HepG2 (cell line): ENCODE measurements at regions not wholly inside any gene's neighbourhood (a gene's known extent, or its start where the extent isn't known, plus 50 kb on each side); places are given as distances from the start of the nearest gene placed in this dataset.
A peak's percentile ranks its signal among the peaks of the same experiment; 100 is the strongest.

Experiments used
- ARNT2 ChIP-seq: sonication (generic); formaldehyde crosslinking; IDR thresholded peaks from 2 replicates; pipeline ENCODE4 v1.8.0; 2022; ENCODE audit warnings: mild to moderate bottlenecking, low read depth, missing genetic modification reagents, moderate library complexity
- GTF3A ChIP-seq: sonication (generic); formaldehyde crosslinking; conservative IDR thresholded peaks from 2 replicates; pipeline ENCODE4 v1.4.0; 2020; ENCODE audit warnings: mild to moderate bottlenecking, missing genetic modification reagents
- HNF4A ChIP-seq: sonication (generic); formaldehyde crosslinking; IDR thresholded peaks from 2 replicates; pipeline ENCODE4 v1.4.0; 2020; ENCODE audit warnings: missing genetic modification reagents
- NKX3-1 ChIP-seq: sonication (generic); formaldehyde crosslinking; IDR thresholded peaks from 2 replicates; pipeline ENCODE4 v1.5.0; 2020; ENCODE audit warnings: missing genetic modification reagents
- RFXANK ChIP-seq: IDR thresholded peaks from 2 replicates; pipeline ENCODE4 v1.6.1; 2016
- SIN3B ChIP-seq: fragments of 150-350 bp; IDR thresholded peaks from 2 replicates; pipeline ENCODE4 v1.6.1; 2014; ENCODE audit warnings: low read length
- THAP9 ChIP-seq: sonication (generic); formaldehyde crosslinking; IDR thresholded peaks from 2 replicates; pipeline ENCODE4; 2020; ENCODE audit warnings: missing genetic modification reagents, mild to moderate bottlenecking, borderline replicate concordance
- ZFP36 ChIP-seq: fragments of 150-350 bp; IDR thresholded peaks from 2 replicates; pipeline ENCODE4 v1.6.1; 2018; ENCODE audit warnings: borderline replicate concordance, low read length, low read depth; ENCODE audit not compliant: partially characterized antibody
- ZFX ChIP-seq: sonication (generic); formaldehyde crosslinking; IDR thresholded peaks from 2 replicates; pipeline ENCODE4 v1.4.0; 2020; ENCODE audit warnings: mild to moderate bottlenecking, low read depth, missing genetic modification reagents, moderate library complexity
- ZNF12 ChIP-seq: sonication (generic); formaldehyde crosslinking; IDR thresholded peaks from 2 replicates; pipeline ENCODE4 v1.5.0; 2020; ENCODE audit warnings: missing genetic modification reagents
- ZNF432 ChIP-seq: sonication (generic); formaldehyde crosslinking; IDR thresholded peaks from 2 replicates; pipeline ENCODE4 v1.5.0; 2020; ENCODE audit warnings: missing genetic modification reagents, mild to moderate bottlenecking, borderline replicate concordance
- ZNF788 ChIP-seq: sonication (generic); formaldehyde crosslinking; IDR thresholded peaks from 2 replicates; pipeline ENCODE4 v1.5.0; 2020; ENCODE audit warnings: mild to moderate bottlenecking, missing genetic modification reagents, borderline replicate concordance
- TF ChIP-seq, protein P1 (sequence below): sonication (generic); formaldehyde crosslinking; IDR thresholded peaks from 2 replicates; pipeline ENCODE4 v1.4.0; 2020; ENCODE audit warnings: missing genetic modification reagents, borderline replicate concordance
- TF ChIP-seq, protein P2 (sequence below), 2 experiments: sonication (generic) in 1 of 2; formaldehyde crosslinking in 1 of 2; IDR thresholded peaks; 2 replicates each; pipeline versions ENCODE4 v1.4.0 to v1.6.1; 2016 to 2020; ENCODE audit warnings: borderline replicate concordance in 1 of 2, low read depth in 1 of 2, mild to moderate bottlenecking in 1 of 2, missing genetic modification reagents in 1 of 2
- TF ChIP-seq, protein P3 (sequence below): IDR thresholded peaks from 2 replicates; pipeline ENCODE4 v1.6.1; 2016; ENCODE audit warnings: missing compliant biosample characterization, missing genetic modification reagents, borderline replicate concordance

GRCh38 chr2:74747411-74748080, 86.4 kb upstream of the HK2 start (continued):
- TF ChIP-seq, protein P1, sequence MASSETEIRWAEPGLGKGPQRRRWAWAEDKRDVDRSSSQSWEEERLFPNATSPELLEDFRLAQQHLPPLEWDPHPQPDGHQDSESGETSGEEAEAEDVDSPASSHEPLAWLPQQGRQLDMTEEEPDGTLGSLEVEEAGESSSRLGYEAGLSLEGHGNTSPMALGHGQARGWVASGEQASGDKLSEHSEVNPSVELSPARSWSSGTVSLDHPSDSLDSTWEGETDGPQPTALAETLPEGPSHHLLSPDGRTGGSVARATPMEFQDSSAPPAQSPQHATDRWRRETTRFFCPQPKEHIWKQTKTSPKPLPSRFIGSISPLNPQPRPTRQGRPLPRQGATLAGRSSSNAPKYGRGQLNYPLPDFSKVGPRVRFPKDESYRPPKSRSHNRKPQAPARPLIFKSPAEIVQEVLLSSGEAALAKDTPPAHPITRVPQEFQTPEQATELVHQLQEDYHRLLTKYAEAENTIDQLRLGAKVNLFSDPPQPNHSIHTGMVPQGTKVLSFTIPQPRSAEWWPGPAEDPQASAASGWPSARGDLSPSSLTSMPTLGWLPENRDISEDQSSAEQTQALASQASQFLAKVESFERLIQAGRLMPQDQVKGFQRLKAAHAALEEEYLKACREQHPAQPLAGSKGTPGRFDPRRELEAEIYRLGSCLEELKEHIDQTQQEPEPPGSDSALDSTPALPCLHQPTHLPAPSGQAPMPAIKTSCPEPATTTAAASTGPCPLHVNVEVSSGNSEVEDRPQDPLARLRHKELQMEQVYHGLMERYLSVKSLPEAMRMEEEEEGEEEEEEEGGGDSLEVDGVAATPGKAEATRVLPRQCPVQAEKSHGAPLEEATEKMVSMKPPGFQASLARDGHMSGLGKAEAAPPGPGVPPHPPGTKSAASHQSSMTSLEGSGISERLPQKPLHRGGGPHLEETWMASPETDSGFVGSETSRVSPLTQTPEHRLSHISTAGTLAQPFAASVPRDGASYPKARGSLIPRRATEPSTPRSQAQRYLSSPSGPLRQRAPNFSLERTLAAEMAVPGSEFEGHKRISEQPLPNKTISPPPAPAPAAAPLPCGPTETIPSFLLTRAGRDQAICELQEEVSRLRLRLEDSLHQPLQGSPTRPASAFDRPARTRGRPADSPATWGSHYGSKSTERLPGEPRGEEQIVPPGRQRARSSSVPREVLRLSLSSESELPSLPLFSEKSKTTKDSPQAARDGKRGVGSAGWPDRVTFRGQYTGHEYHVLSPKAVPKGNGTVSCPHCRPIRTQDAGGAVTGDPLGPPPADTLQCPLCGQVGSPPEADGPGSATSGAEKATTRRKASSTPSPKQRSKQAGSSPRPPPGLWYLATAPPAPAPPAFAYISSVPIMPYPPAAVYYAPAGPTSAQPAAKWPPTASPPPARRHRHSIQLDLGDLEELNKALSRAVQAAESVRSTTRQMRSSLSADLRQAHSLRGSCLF (CRISPR knock-in tag) = no peak
- no peak for TF ChIP-seq ARNT2
- TF ChIP-seq ZFP36 = no peak
- TF ChIP-seq NKX3-1 (CRISPR knock-in tag) = no peak
- TF ChIP-seq THAP9 (CRISPR knock-in tag) = peak; percentile 52; the same call in 1 of the 2 replicates
- 0 out of 2 replicates have a peak, but pooled peaks have one; percentile 28 for TF ChIP-seq ZNF12 (CRISPR knock-in tag)
- no peak for TF ChIP-seq ZNF432
- no peak for TF ChIP-seq GTF3A (CRISPR knock-in tag)
- peak; percentile 73 for TF ChIP-seq HNF4A (CRISPR knock-in tag)
- TF ChIP-seq, protein P2, sequence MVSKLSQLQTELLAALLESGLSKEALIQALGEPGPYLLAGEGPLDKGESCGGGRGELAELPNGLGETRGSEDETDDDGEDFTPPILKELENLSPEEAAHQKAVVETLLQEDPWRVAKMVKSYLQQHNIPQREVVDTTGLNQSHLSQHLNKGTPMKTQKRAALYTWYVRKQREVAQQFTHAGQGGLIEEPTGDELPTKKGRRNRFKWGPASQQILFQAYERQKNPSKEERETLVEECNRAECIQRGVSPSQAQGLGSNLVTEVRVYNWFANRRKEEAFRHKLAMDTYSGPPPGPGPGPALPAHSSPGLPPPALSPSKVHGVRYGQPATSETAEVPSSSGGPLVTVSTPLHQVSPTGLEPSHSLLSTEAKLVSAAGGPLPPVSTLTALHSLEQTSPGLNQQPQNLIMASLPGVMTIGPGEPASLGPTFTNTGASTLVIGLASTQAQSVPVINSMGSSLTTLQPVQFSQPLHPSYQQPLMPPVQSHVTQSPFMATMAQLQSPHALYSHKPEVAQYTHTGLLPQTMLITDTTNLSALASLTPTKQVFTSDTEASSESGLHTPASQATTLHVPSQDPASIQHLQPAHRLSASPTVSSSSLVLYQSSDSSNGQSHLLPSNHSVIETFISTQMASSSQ (IDR thresholded peaks at IDR 0.05; ENCODE audit: low read depth) = no peak
- TF ChIP-seq, protein P2 (CRISPR knock-in tag; IDR thresholded peaks at IDR 0.05; ENCODE audit: borderline replicate concordance) = peak; percentile 20; the same call in 1 of the 2 replicates
- TF ChIP-seq, protein P3, sequence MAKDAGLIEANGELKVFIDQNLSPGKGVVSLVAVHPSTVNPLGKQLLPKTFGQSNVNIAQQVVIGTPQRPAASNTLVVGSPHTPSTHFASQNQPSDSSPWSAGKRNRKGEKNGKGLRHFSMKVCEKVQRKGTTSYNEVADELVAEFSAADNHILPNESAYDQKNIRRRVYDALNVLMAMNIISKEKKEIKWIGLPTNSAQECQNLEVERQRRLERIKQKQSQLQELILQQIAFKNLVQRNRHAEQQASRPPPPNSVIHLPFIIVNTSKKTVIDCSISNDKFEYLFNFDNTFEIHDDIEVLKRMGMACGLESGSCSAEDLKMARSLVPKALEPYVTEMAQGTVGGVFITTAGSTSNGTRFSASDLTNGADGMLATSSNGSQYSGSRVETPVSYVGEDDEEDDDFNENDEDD = peak; percentile 92
- 0 out of 2 replicates have a peak, but pooled peaks have one; percentile 34 for TF ChIP-seq ZNF788 (CRISPR knock-in tag)
- TF ChIP-seq ZFX (CRISPR knock-in tag) = peak; percentile 69
- TF ChIP-seq SIN3B = no peak
- TF ChIP-seq RFXANK = no peak
